Right ventricle myocardium inferior (tissue), 1 donor: ENCODE measurements at regions not wholly inside any gene's neighbourhood (a gene's known extent, or its start where the extent isn't known, plus 50 kb on each side); places are given as distances from the start of the nearest gene placed in this dataset.
"Not testable (repeated sequence)": the region's sequence is repeated elsewhere in the genome, so short reads cannot be mapped to it uniquely, and the experiment has no call there.

Experiments
- ATAC-seq: fragments of 200-7000 bp; cut with Tn5 transposase; one replicate; pipeline ENCODE4 v1.9.1; 2020; ENCODE audit warnings: mild to moderate bottlenecking, moderate library complexity
- DNase-seq: peaks from one replicate; pipeline ENCODE4 v3.0.0; 2021; ENCODE audit errors: missing footprints
- intact Hi-C: fragments of 100-400 bp; cut with DNase I; formaldehyde crosslinking; loops from one replicate; pipeline ENCODE4 v1.11.0; 2022
- donor health status: DM: no; HTN: yes; CAD: no; lungs with severe emphysema.

DNA sequence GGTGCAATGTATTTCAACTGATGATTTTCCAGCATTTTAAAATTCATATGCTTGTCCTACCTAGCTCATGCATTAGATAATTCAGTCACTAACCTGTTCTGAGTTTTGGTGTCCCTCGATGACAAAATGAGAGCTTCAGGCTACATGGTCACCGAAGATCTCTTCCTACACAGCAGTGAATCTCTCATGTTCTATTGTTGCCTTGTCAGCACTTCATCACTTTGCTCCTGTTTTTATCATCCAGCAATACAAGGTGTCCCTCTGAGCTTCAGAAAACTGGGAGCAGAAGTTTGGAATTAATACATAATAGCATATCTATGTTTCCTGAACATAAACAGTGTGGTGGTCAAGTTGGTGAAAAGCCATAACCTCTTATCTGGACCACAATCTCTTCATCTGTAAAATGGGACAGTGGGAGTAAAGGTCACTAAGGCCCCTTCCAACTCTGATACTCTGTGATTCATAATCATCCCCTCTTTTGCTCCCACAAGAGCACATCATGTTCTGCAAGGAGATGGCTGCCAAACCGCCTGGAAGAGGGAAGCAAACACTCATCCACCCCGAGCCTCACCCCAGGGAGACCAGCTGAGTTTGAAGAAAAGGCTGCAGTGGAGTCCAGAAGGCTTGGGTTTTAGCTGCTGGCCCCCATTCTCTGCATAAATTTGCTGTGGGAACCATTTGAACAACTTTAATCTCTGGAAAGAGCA lies 137.9 kb upstream of the F3 start:
- intact Hi-C loops = no loop called here
- peak; percentile 80 for DNase-seq
- ATAC-seq = peak; percentile 90

GRCh38 chr1:94678202-94678848 lies 136.8 kb upstream of the F3 start:
- peak; percentile 66 for ATAC-seq
- DNase-seq = no peak
- intact Hi-C loops = no loop called here

GRCh38 chr1:94677714-94678113 lies 136.2 kb upstream of the F3 start:
- intact Hi-C loops = no loop called here

GRCh38 chr1:94677087-94677486 lies 135.5 kb upstream of the F3 start:
- ATAC-seq (no peak), DNase-seq (no peak)
- intact Hi-C loops = no loop called here

More at GRCh38 chr1:94677714-94678113, 136.2 kb upstream of the F3 start:
- ATAC-seq (no peak), DNase-seq (no peak)

- DNase-seq (no peak), ATAC-seq (no peak)
- intact Hi-C loops = no loop called here
These were observed 135.1 kb upstream of the F3 start for GRCh38 chr1:94676686-94677085.

DNA sequence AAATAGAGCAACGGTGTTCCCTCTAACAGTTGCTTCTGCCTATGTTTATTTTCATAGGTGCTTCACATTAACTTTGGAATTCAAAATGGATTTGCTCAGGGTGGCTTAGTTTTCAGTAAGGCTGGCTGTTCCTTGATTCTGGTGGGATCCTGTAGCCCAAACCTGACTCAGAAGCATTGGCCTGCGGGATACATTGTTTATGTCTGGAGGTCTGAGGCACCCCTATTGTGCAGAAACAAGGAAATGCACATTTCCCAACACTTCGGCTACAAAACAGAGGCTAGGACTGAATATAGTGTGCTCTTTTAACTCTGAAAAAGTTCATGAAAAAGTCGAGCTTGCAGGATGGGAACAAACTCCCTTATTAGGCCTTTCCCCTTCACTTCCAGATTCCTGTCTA lies 133.8 kb upstream of the F3 start:
- DNase-seq (no peak), ATAC-seq (no peak)
- intact Hi-C loops = no loop called here

DNA sequence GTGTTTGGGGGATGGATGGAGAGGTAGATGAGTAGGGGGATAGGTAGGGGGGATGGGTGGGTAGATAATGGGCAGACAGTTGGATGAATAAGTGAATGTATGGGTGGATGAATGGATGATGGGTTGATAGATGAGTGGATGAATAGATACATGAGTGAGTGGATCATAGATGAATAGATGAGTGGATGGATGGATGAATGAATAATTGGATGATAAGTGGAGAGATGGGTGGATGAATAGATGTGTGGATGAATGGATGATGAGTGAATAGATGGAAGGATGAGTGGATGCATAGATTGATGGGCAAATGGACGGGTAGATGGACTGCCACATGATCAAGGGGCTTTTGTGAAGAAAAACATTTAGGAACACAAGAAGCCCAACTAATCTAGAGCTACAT lies 133.3 kb upstream of the F3 start:
- ATAC-seq (no peak), DNase-seq (no peak)
- intact Hi-C loops = no loop called here

DNA sequence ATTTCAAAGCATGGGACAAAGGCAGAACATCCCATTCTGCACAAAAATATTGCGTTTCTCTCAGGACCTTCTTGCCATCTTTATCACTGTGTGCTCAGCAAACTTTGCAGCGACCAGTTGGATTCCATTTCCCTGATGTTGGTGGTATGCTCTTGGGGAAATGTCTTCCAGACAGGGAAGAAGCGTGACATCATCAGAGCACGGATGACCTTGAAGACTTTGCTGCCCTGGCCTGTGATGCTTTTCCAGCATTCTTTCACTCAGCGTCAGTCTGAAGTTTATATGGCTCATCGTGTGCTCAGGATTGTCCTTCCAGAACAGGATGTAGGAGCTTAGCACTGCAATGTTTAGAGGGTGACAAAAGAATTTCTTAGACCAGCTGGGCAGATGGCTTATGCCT lies 131.4 kb upstream of the F3 start:
- ATAC-seq (no peak), DNase-seq (no peak)
- intact Hi-C loops = no loop called here

GRCh38 chr1:94672001-94672400 lies 130.4 kb upstream of the F3 start:
- DNase-seq (no peak), ATAC-seq (no peak)
- intact Hi-C loops = no loop called here

- intact Hi-C loops = no loop called here
- DNase-seq (no peak), ATAC-seq (no peak)
These were observed 128.7 kb upstream of the F3 start for GRCh38 chr1:94670273-94670672.

DNA sequence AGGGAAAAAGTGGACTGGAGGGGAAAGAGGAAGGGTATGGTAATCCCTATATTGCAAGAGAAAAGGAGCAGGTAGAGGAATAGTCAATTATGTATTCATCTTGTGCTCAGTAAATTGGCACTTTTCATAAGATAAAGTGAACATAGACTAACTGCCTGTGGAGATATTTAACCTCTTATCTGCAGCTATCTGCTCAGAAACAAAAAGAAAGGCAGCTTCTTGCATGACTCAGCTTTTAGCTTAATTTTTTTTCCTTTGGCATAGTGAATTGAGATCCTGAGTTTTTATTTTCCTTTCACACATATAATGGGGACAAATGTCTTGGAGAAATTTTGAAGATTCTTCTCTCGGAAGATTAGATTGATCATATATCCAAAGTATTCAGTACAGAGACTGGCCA lies 127.6 kb upstream of the F3 start:
- intact Hi-C loops = no loop called here
- no peak for DNase-seq
- no peak for ATAC-seq

GRCh38 chr1:94668528-94668927 lies 127.0 kb upstream of the F3 start:
- DNase-seq (no peak), ATAC-seq (no peak)
- intact Hi-C loops = no loop called here

GRCh38 chr1:94667818-94668217 lies 126.3 kb upstream of the F3 start:
- DNase-seq (no peak), ATAC-seq (no peak)
- intact Hi-C loops = no loop called here

DNA sequence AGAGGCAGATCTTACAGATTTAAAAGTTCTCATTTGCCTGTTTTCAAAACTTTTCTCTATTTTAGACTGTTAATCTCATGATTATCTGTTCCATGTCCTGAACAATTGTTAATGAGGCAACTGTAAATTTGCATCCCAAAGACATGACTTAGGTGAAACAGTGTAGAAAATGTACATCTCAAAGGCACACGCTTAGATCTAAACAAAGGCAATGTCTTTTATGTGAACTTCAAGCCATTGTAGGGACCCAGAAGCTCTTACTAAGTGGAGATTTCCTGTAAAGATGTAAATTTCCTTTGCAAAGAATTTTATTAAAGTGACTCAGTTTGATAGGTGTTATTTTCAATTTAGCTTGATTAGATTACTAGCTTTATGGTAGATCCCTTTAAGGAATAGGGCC lies 125.2 kb upstream of the F3 start:
- ATAC-seq = no peak
- intact Hi-C loops = no loop called here
- no peak for DNase-seq

DNA sequence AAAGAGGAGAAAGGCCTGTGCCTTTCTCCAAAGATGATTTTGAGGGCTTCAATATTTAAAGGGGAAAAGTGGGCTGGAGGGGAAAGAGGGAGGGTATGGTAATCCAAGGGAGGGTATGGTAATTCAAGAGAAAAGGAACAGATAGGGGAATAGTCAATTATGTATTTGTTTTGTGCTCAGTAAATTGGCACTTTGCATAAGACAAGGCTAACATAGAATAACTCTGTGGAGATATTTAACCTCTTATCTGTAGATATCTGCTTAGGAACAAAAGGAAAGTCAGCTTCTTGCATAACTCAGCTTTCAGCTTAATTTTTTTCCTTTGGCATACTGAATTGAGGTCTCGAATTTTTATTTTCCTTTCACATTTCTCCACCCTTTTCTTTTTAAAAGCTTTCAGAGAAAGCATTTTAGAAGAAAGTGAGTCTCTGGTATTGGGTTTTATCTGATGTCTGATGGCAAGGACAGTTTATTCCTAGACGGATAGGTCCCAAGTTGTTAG lies 119.9 kb upstream of the F3 start:
- ATAC-seq = no peak
- intact Hi-C loops = no loop called here
- no peak for DNase-seq

- ATAC-seq = no peak
- DNase-seq = no peak
- intact Hi-C loops = no loop called here
These were observed 119.4 kb upstream of the F3 start for GRCh38 chr1:94660994-94661393.

- ATAC-seq (no peak), DNase-seq (no peak)
- intact Hi-C loops = no loop called here
These were observed 118.7 kb upstream of the F3 start for GRCh38 chr1:94660258-94660657.

DNA sequence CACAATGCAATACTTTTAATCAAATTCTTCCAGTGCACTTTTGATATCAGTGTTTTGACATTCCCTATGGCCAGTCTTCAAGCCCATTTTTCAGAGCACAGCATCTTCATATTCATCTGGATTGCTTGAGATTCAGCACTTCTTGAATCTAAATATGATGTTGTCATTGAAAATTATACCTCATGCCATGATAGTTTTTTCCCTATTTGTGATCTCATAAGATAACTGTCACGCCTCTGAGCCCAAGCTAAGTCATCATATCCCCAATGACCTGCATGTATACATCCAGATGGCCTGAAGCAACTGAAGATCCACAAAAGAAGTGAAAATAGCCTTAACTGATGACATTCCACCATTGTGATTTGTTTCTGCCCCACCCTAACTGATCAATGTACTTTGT lies 117.6 kb upstream of the F3 start:
- not testable (repeated sequence) for ATAC-seq, DNase-seq
- intact Hi-C loops = loop anchor here (5.0 kb wide), 2 partner anchors 117 to 143 kb away; partner anchors contain the start of gene F3

DNA sequence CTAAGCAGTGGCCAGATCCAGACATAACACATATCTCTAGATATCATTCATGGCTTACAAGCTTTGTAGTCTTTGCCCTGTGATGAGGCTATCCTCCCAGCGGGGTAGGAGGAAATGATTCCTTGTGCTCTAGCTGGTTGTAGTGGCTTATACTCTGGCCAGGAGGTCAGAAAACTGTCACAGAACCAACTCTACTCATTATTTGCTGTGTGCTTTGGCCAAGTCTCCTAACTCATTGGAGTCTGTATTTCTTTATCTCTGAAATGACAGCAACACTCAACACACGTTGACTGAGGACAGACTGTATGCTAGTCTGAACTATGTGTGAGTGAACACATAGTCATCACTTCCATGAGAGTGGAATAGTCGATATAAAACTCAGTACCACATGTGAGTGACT lies 116.7 kb upstream of the F3 start:
- ATAC-seq (peak; percentile 96), DNase-seq (no peak)
- intact Hi-C loops = loop anchor here (1.0 to 5.0 kb wide), 3 partner anchors 95 to 144 kb away; partner anchors contain the start of gene F3

DNA sequence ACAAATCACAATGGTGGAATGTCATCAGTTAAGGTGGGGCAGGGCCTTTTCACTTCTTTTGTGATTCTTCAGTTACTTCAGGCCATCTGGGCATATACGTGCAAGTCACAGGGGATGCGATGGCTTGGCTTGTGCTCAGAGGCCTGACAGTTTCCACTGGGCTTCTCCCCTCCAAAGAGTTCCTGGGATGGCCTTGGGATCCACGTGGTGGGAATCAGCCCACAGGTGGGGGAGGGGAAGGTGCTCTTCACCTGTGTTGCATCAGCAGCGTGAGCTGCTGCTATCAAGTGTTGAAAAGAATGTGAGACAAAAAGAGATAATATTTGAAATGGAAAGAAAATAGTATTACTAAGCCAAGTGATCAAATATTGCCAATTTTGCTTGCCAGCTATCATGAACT lies 116.2 kb upstream of the F3 start:
- ATAC-seq (peak; percentile 77), DNase-seq (peak; percentile 66)
- intact Hi-C loops = loop anchor here (1.0 to 5.0 kb wide), 3 partner anchors 96 to 145 kb away; partner anchors contain the start of gene F3
